ENCODE measurements at regions not wholly inside any gene's neighbourhood (a gene's known extent, or its start where the extent isn't known, plus 50 kb on each side); places are given as distances from the start of the nearest gene placed in this dataset.

- Histone ChIP-seq H3K9ac (ENCODE audit: low read length) (no peak overlapping the region), H3K36me3 (ENCODE audit: insufficient read depth, low read length) (no peaks in the 10 kb centered on the region), H3K27ac (ENCODE audit: low read depth, low read length, poor library complexity, severe bottlenecking) (no peak overlapping the region), H3K4me1 (ENCODE audit: insufficient read depth, low read length, severe bottlenecking) (no peaks in the 10 kb centered on the region), H3K79me2 (ENCODE audit: insufficient read depth, low read length) (no peaks in the 10 kb centered on the region), H3K4me2 (ENCODE audit: low read length) (no peak overlapping the region), H3K4me3 (ENCODE audit: low read depth, low read length, poor library complexity, severe bottlenecking) (no peak overlapping the region), H3K9me2 (ENCODE audit: low read depth, low read length) (no peaks in the 10 kb centered on the region), H4K20me1 (ENCODE audit: insufficient read depth, low read length) (no peaks in the 10 kb centered on the region), H3K9me3 (ENCODE audit: low read length) (no peaks in the 10 kb centered on the region), H3K27me3 (ENCODE audit: insufficient read depth, low read length) (no peaks in the 10 kb centered on the region), H3F3A (ENCODE audit: insufficient read depth, low read length) (no peaks in the 10 kb centered on the region), H2AFZ (ENCODE audit: low read length) (no peak overlapping the region)
- TF ChIP-seq CTCF (IDR thresholded peaks at IDR 0.05; ENCODE audit: low read length) = no peak
- no peak for TF ChIP-seq EZH2 (IDR thresholded peaks at IDR 0.05; ENCODE audit: borderline replicate concordance, low read length)
These were observed 136.6 kb upstream of the GLI2 start for GRCh38 chr2:120599072-120599471.

- H3K79me2 ChIP-seq (ENCODE audit: insufficient read depth, low read length) = no peaks in the 10 kb centered on the region
- no peak overlapping the region for H3K4me3 ChIP-seq (ENCODE audit: low read depth, low read length, poor library complexity, severe bottlenecking)
- H3K4me2 ChIP-seq (ENCODE audit: low read length) = no peak overlapping the region
- no peak overlapping the region for H2AFZ ChIP-seq (ENCODE audit: low read length)
- H3K4me1 ChIP-seq (ENCODE audit: insufficient read depth, low read length, severe bottlenecking) = no peaks in the 10 kb centered on the region
- H3K9me3 ChIP-seq (ENCODE audit: low read length) = no peaks in the 10 kb centered on the region
- no peaks in the 10 kb centered on the region for H3K9me2 ChIP-seq (ENCODE audit: low read depth, low read length)
- H3K27me3 ChIP-seq (ENCODE audit: insufficient read depth, low read length) = 0 out of 2 replicates have a peak, but pooled peaks cover 3% of the 10 kb centered on the region
- TF ChIP-seq CTCF (IDR thresholded peaks at IDR 0.05; ENCODE audit: low read length) = no peak
- TF ChIP-seq EZH2 (IDR thresholded peaks at IDR 0.05; ENCODE audit: borderline replicate concordance, low read length) = no peak
- H3K36me3 ChIP-seq (ENCODE audit: insufficient read depth, low read length) = no peaks in the 10 kb centered on the region
- no peak overlapping the region for H3K9ac ChIP-seq (ENCODE audit: low read length)
- H3K27ac ChIP-seq (ENCODE audit: low read depth, low read length, poor library complexity, severe bottlenecking) = no peak overlapping the region
- no peaks in the 10 kb centered on the region for H3F3A ChIP-seq (ENCODE audit: insufficient read depth, low read length)
- no peaks in the 10 kb centered on the region for H4K20me1 ChIP-seq (ENCODE audit: insufficient read depth, low read length)
These were observed 136.0 kb upstream of the GLI2 start for GRCh38 chr2:120599656-120600055.

- TF ChIP-seq CTCF (IDR thresholded peaks at IDR 0.05; ENCODE audit: low read length) = no peak
- no peak for TF ChIP-seq EZH2 (IDR thresholded peaks at IDR 0.05; ENCODE audit: borderline replicate concordance, low read length)
- no peaks in the 10 kb centered on the region for H3K4me1 ChIP-seq (ENCODE audit: insufficient read depth, low read length, severe bottlenecking)
- H3K9me2 ChIP-seq (ENCODE audit: low read depth, low read length) = no peaks in the 10 kb centered on the region
- no peaks in the 10 kb centered on the region for H3F3A ChIP-seq (ENCODE audit: insufficient read depth, low read length)
- no peaks in the 10 kb centered on the region for H4K20me1 ChIP-seq (ENCODE audit: insufficient read depth, low read length)
- H3K4me3 ChIP-seq (ENCODE audit: low read depth, low read length, poor library complexity, severe bottlenecking) = no peak overlapping the region
- H3K36me3 ChIP-seq (ENCODE audit: insufficient read depth, low read length) = no peaks in the 10 kb centered on the region
- H3K4me2 ChIP-seq (ENCODE audit: low read length) = no peak overlapping the region
- no peak overlapping the region for H3K27ac ChIP-seq (ENCODE audit: low read depth, low read length, poor library complexity, severe bottlenecking)
- no peaks in the 10 kb centered on the region for H3K79me2 ChIP-seq (ENCODE audit: insufficient read depth, low read length)
- H3K27me3 ChIP-seq (ENCODE audit: insufficient read depth, low read length) = 0 out of 2 replicates have a peak, but pooled peaks cover 4% of the 10 kb centered on the region
- H2AFZ ChIP-seq (ENCODE audit: low read length) = no peak overlapping the region
- H3K9me3 ChIP-seq (ENCODE audit: low read length) = no peaks in the 10 kb centered on the region
- no peak overlapping the region for H3K9ac ChIP-seq (ENCODE audit: low read length)
These were observed 135.3 kb upstream of the GLI2 start for GRCh38 chr2:120600335-120600734.

Data from OCI-LY1 (cell line).